ENCODE measurements at regions not wholly inside any gene's neighbourhood (a gene's known extent, or its start where the extent isn't known, plus 50 kb on each side); places are given as distances from the start of the nearest gene placed in this dataset.

- H3K4me3 ChIP-seq (ENCODE audit: low read depth, low read length): peak overlapping the region; percentile 36; the same call in 1 of the 2 replicates
- TF ChIP-seq CTCF (IDR thresholded peaks at IDR 0.05; ENCODE audit: insufficient read depth, low read depth, low read length, missing control alignments): no peak
- DNase-seq (ENCODE audit: low read depth): no peak
These were observed 1067.4 kb downstream of the CNTNAP5 start for GRCh38 chr2:125092276-125093009.

GRCh38 chr2:125095826-125096225 is 1070.7 kb downstream of the CNTNAP5 start:
- TF ChIP-seq CTCF (IDR thresholded peaks at IDR 0.05; ENCODE audit: insufficient read depth, low read depth, low read length, missing control alignments): no peak
- DNase-seq (ENCODE audit: low read depth): no peak
- H3K4me3 ChIP-seq (ENCODE audit: low read depth, low read length): no peak overlapping the region

- DNase-seq (ENCODE audit: low read depth): no peak
- H3K4me3 ChIP-seq (ENCODE audit: low read depth, low read length): no peak overlapping the region
- TF ChIP-seq CTCF (IDR thresholded peaks at IDR 0.05; ENCODE audit: insufficient read depth, low read depth, low read length, missing control alignments): no peak
These were observed 1081.6 kb downstream of the CNTNAP5 start for GRCh38 chr2:125106710-125107109.

GRCh38 chr2:125107446-125107845 is 1082.4 kb downstream of the CNTNAP5 start:
- TF ChIP-seq CTCF (IDR thresholded peaks at IDR 0.05; ENCODE audit: insufficient read depth, low read depth, low read length, missing control alignments): no peak

GRCh38 chr2:125108251-125108650 is 1083.2 kb downstream of the CNTNAP5 start:
- DNase-seq (ENCODE audit: low read depth): no peak
- TF ChIP-seq CTCF (IDR thresholded peaks at IDR 0.05; ENCODE audit: insufficient read depth, low read depth, low read length, missing control alignments): no peak

More at GRCh38 chr2:125107446-125107845, 1082.4 kb downstream of the CNTNAP5 start:
- DNase-seq (ENCODE audit: low read depth): no peak
- H3K4me3 ChIP-seq (ENCODE audit: low read depth, low read length): no peak overlapping the region

GRCh38 chr2:125125902-125126301 is 1100.8 kb downstream of the CNTNAP5 start:
- TF ChIP-seq CTCF (IDR thresholded peaks at IDR 0.05; ENCODE audit: insufficient read depth, low read depth, low read length, missing control alignments): no peak
- peak; percentile 7 for DNase-seq (ENCODE audit: low read depth)
- no peak overlapping the region for H3K4me3 ChIP-seq (ENCODE audit: low read depth, low read length)

More at GRCh38 chr2:125108251-125108650, 1083.2 kb downstream of the CNTNAP5 start:
- no peak overlapping the region for H3K4me3 ChIP-seq (ENCODE audit: low read depth, low read length)

GRCh38 chr2:125160947-125161346 is 1135.9 kb downstream of the CNTNAP5 start:
- no peak for TF ChIP-seq CTCF (IDR thresholded peaks at IDR 0.05; ENCODE audit: insufficient read depth, low read depth, low read length, missing control alignments)
- no peak overlapping the region for H3K4me3 ChIP-seq (ENCODE audit: low read depth, low read length)
- no peak for DNase-seq (ENCODE audit: low read depth)

Measured in GM12865 (cell line).